ENCODE measurements at regions not wholly inside any gene's neighbourhood (a gene's known extent, or its start where the extent isn't known, plus 50 kb on each side); places are given as distances from the start of the nearest gene placed in this dataset.

- TF ChIP-seq, protein P1, sequence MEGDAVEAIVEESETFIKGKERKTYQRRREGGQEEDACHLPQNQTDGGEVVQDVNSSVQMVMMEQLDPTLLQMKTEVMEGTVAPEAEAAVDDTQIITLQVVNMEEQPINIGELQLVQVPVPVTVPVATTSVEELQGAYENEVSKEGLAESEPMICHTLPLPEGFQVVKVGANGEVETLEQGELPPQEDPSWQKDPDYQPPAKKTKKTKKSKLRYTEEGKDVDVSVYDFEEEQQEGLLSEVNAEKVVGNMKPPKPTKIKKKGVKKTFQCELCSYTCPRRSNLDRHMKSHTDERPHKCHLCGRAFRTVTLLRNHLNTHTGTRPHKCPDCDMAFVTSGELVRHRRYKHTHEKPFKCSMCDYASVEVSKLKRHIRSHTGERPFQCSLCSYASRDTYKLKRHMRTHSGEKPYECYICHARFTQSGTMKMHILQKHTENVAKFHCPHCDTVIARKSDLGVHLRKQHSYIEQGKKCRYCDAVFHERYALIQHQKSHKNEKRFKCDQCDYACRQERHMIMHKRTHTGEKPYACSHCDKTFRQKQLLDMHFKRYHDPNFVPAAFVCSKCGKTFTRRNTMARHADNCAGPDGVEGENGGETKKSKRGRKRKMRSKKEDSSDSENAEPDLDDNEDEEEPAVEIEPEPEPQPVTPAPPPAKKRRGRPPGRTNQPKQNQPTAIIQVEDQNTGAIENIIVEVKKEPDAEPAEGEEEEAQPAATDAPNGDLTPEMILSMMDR (IDR thresholded peaks at IDR 0.05; ENCODE audit: low read depth, low read length), result no peak
- no peaks in the 10 kb centered on the region for H3K36me3 ChIP-seq
- H3K27me3 ChIP-seq (ENCODE audit: insufficient read depth, low read depth, severe bottlenecking), result no peaks in the 10 kb centered on the region
- no peak for DNase-seq
- no peak overlapping the region for H3K27ac ChIP-seq
- H3K9me3 ChIP-seq (ENCODE audit: severe bottlenecking), result no peaks in the 10 kb centered on the region
- H3K4me3 ChIP-seq (ENCODE audit: low read depth, low read length), result no peak overlapping the region
Measured at GRCh38 chr10:3588816-3589215, 196.2 kb downstream of the KLF6 start.

DNA sequence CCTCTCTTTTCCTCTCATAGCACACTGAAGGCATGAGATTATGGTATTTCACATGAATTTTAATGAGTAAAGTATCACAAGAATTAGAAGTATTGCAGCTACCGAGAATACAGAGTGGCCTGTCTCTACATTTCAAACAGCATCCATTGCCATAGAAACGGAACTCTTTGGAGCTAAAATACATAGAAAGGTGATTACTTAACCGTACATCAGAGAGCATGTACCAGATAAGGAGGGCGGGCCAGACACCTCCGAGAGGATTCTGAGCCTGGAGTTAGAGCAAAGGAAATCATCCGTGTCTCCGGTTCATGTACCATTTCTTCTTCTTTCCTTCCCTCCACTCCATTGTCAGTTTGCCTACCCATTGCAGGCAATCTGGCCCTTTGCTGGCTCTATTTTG is 196.7 kb downstream of the KLF6 start:
- no peak overlapping the region for H3K27ac ChIP-seq
- no peaks in the 10 kb centered on the region for H3K9me3 ChIP-seq (ENCODE audit: severe bottlenecking)
- H3K36me3 ChIP-seq, result no peaks in the 10 kb centered on the region
- TF ChIP-seq, protein P1 (IDR thresholded peaks at IDR 0.05; ENCODE audit: low read depth, low read length), result no peak
- no peak for DNase-seq
- no peaks in the 10 kb centered on the region for H3K27me3 ChIP-seq (ENCODE audit: insufficient read depth, low read depth, severe bottlenecking)
- H3K4me3 ChIP-seq (ENCODE audit: low read depth, low read length), result no peak overlapping the region

DNA sequence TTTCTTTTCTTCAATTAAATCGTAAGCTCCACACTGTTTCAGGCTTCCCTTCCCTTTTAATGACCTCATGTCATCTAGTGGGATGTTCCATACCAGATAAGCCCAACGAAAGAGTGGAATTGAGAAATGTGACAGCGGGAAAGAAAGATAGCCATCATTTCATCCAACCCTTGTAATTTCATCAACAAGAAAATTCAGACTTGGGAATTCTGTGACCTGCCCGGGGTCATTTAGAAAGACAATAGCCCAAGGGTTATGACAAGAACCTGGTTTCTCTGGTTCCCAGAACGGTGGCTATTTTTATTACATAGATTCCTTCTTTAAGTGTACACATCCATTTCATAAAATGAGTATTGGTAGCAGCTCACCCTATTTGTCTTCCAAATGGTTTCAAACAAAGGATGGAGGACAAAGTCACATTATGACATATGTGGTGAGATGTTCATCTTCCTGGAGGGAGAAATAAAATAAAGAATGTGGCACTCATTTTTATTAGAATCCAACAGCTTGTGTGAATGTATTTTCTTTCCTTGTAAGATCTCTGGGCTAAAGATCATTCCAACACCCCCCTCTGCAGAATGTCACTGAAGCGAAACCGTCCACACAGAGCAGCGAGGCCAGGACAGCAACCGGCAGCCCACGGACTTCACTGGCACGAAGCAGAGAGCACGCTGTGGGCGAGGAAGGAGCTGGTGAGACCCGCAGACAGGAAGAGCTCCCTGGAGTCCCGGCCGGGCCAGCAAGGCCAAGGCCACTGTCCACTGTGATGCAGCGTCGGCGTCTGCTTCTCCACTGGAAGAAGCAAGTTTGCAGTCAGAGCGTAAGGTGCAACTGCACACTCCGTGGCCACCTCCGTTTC is 199.9 kb downstream of the KLF6 start:
- Histone ChIP-seq H3K27ac (no peak overlapping the region), H3K4me3 (ENCODE audit: low read depth, low read length) (no peak overlapping the region), H3K36me3 (no peaks in the 10 kb centered on the region), H3K27me3 (ENCODE audit: insufficient read depth, low read depth, severe bottlenecking) (no peaks in the 10 kb centered on the region), H3K9me3 (ENCODE audit: severe bottlenecking) (no peaks in the 10 kb centered on the region)
- no peak for DNase-seq
- TF ChIP-seq, protein P1 (IDR thresholded peaks at IDR 0.05; ENCODE audit: low read depth, low read length), result no peak

GRCh38 chr10:3580565-3580964 is 204.4 kb downstream of the KLF6 start:
- Histone ChIP-seq H3K4me3 (ENCODE audit: low read depth, low read length) (no peak overlapping the region), H3K9me3 (ENCODE audit: severe bottlenecking) (no peaks in the 10 kb centered on the region), H3K27me3 (ENCODE audit: insufficient read depth, low read depth, severe bottlenecking) (no peaks in the 10 kb centered on the region), H3K27ac (no peak overlapping the region), H3K36me3 (no peaks in the 10 kb centered on the region)
- TF ChIP-seq, protein P1 (IDR thresholded peaks at IDR 0.05; ENCODE audit: low read depth, low read length), result no peak
- DNase-seq, result no peak

DNA sequence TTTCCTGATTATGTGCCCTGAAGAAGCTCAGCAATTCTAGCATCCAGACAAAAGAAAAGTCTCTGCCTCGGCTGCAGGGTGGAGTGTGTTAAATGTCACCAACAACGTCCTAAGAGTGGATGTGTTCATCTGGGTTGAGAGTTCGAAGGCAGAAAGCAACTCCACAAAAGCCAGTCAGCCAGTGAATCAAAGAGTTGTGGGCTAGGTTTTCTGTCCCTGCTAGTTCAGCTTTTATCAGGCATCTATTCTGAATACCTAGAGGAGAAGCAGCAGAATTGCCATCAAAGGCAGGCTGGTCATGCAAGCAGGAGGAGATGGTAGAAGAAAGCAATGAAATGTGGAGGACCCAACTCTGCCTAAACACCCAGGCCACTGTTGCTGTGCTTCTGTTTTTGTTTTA is 205.2 kb downstream of the KLF6 start:
- H3K27ac ChIP-seq, result no peak overlapping the region
- TF ChIP-seq, protein P1 (IDR thresholded peaks at IDR 0.05; ENCODE audit: low read depth, low read length), result no peak
- no peak for DNase-seq
- H3K27me3 ChIP-seq (ENCODE audit: insufficient read depth, low read depth, severe bottlenecking), result no peaks in the 10 kb centered on the region
- no peaks in the 10 kb centered on the region for H3K36me3 ChIP-seq
- no peaks in the 10 kb centered on the region for H3K9me3 ChIP-seq (ENCODE audit: severe bottlenecking)
- no peak overlapping the region for H3K4me3 ChIP-seq (ENCODE audit: low read depth, low read length)

DNA sequence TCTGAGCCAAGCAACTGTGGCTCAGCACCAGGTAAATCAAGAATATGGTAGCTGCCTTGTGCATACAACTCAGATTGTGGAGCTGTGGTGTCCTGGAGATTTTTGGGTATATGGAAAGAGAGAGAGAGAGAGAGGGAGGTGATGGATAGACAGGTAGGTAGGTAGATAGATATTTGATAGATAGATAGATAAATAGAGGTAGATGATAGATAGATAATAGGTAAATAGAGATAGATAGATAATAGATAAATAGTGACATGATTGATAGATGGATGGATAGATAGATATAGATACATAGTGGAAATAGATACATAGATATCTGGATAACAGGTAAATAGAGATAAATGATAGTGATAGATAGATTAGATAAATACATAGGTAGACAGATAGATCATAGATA is 206.3 kb downstream of the KLF6 start:
- Histone ChIP-seq H3K36me3 (no peaks in the 10 kb centered on the region), H3K9me3 (ENCODE audit: severe bottlenecking) (no peaks in the 10 kb centered on the region), H3K4me3 (ENCODE audit: low read depth, low read length) (no peak overlapping the region), H3K27me3 (ENCODE audit: insufficient read depth, low read depth, severe bottlenecking) (no peaks in the 10 kb centered on the region), H3K27ac (no peak overlapping the region)
- TF ChIP-seq, protein P1 (IDR thresholded peaks at IDR 0.05; ENCODE audit: low read depth, low read length), result no peak
- no peak for DNase-seq

All from WERI-Rb-1 (cell line).